C4-2B (cell line): ENCODE measurements at regions not wholly inside any gene's neighbourhood (a gene's known extent, or its start where the extent isn't known, plus 50 kb on each side); places are given as distances from the start of the nearest gene placed in this dataset.

ENCODE experiments used
- H3K27ac ChIP-seq: fragments of 450-650 bp; 2 replicates; pipeline ENCODE4 v1.5.1; 2017
- ZFX ChIP-seq: fragments of 450-650 bp; IDR thresholded peaks from 2 replicates; pipeline ENCODE4 v1.6.1; 2017
- TF ChIP-seq, protein P1 (sequence below): fragments of 450-650 bp; conservative IDR thresholded peaks from 2 replicates; pipeline ENCODE4 v1.5.1; 2017; ENCODE audit warnings: mild to moderate bottlenecking

- no peak overlapping the region for H3K27ac ChIP-seq
- no peak for TF ChIP-seq ZFX
- TF ChIP-seq, protein P1, sequence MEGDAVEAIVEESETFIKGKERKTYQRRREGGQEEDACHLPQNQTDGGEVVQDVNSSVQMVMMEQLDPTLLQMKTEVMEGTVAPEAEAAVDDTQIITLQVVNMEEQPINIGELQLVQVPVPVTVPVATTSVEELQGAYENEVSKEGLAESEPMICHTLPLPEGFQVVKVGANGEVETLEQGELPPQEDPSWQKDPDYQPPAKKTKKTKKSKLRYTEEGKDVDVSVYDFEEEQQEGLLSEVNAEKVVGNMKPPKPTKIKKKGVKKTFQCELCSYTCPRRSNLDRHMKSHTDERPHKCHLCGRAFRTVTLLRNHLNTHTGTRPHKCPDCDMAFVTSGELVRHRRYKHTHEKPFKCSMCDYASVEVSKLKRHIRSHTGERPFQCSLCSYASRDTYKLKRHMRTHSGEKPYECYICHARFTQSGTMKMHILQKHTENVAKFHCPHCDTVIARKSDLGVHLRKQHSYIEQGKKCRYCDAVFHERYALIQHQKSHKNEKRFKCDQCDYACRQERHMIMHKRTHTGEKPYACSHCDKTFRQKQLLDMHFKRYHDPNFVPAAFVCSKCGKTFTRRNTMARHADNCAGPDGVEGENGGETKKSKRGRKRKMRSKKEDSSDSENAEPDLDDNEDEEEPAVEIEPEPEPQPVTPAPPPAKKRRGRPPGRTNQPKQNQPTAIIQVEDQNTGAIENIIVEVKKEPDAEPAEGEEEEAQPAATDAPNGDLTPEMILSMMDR: no peak
Measured at GRCh38 chr3:18546632-18547031, 121.5 kb upstream of the SATB1 start.

- no peak overlapping the region for H3K27ac ChIP-seq
- TF ChIP-seq, protein P1: no peak
- TF ChIP-seq ZFX: no peak
Measured at GRCh38 chr3:18544146-18544545, 119.0 kb upstream of the SATB1 start.

DNA sequence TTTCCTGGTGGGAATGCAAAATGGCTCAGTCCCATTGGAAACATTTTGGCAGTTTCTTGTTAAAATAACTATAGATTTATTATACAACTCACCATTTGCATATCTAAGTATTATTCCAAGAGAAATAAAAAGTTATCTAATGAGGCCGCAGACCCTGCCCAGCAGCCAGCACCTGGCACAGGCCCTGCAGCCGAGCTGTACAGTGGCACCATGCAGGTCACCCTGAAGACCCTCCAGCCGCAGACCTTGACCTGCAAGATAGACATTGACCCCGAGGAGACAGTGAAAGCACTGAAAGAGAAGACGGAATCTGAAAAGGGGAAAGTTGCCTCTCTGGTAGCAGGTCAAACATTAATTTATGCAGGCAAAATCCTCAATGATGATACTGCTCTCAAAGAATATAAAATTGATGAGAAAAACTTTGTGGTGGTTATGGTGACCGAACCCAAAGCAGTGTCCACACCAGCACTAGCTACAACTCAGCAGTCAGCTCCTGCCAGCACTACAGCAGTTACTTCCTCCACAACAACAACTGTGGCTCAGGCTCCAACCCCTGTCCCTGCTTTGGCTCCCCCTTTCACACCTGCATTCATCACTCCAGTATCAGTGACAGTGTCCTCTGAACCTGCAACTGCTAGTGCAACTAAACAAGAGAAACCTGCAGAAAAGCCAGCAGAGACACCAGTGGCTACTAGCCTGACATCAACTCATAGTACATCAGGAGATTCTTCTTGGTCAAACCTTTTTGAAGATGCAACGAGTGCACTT lies 113.5 kb upstream of the SATB1 start:
- TF ChIP-seq, protein P1: no peak
- TF ChIP-seq ZFX: no peak
- H3K27ac ChIP-seq: no peak overlapping the region

GRCh38 chr3:18533039-18533438 lies 107.9 kb upstream of the SATB1 start:
- no peak overlapping the region for H3K27ac ChIP-seq
- TF ChIP-seq, protein P1: no peak
- TF ChIP-seq ZFX: no peak

GRCh38 chr3:18531662-18532061 lies 106.5 kb upstream of the SATB1 start:
- H3K27ac ChIP-seq: no peak overlapping the region
- TF ChIP-seq ZFX: no peak
- TF ChIP-seq, protein P1: no peak

DNA sequence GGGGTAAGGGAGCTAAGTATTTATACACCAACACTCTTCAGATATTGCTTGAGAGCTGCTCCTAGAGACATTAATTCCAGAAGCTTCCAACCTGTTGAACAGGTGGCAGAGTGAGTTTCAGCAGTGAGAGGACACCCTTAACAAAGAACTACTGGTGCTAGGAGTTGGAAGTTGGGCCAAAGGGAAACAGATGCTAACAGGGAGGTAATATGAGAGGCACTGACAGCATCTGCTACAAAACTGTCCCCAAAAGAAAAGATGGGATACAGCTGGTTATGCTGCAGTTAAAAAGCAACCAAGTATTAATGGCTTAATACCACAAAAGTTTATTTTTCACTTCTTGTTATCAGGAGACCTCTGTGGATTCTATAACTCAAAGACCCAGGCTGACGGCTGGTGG lies 104.5 kb upstream of the SATB1 start:
- TF ChIP-seq, protein P1: no peak
- TF ChIP-seq ZFX: no peak
- no peak overlapping the region for H3K27ac ChIP-seq

- H3K27ac ChIP-seq: no peak overlapping the region
- no peak for TF ChIP-seq ZFX
- TF ChIP-seq, protein P1: no peak
Measured at GRCh38 chr3:18527691-18528090, 102.6 kb upstream of the SATB1 start.
